ENCODE measurements at regions not wholly inside any gene's neighbourhood (a gene's known extent, or its start where the extent isn't known, plus 50 kb on each side); places are given as distances from the start of the nearest gene placed in this dataset.

- TF ChIP-seq, protein P1, sequence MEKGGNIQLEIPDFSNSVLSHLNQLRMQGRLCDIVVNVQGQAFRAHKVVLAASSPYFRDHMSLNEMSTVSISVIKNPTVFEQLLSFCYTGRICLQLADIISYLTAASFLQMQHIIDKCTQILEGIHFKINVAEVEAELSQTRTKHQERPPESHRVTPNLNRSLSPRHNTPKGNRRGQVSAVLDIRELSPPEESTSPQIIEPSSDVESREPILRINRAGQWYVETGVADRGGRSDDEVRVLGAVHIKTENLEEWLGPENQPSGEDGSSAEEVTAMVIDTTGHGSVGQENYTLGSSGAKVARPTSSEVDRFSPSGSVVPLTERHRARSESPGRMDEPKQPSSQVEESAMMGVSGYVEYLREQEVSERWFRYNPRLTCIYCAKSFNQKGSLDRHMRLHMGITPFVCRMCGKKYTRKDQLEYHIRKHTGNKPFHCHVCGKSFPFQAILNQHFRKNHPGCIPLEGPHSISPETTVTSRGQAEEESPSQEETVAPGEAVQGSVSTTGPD (CRISPR knock-in tag; IDR thresholded peaks at IDR 0.05) = no peak
- TF ChIP-seq ZNF34 (CRISPR knock-in tag; IDR thresholded peaks at IDR 0.05; ENCODE audit: borderline replicate concordance) (no peak), CREM (IDR thresholded peaks at IDR 0.05) (no peak), CREM (CRISPR knock-in tag; IDR thresholded peaks at IDR 0.05) (no peak)
- Histone ChIP-seq H3K27me3 (ENCODE audit: control insufficient read depth in 1 of 2, insufficient read depth in 2 of 2, low read length in 2 of 2) (peaks cover 0 to 11% of the 10 kb centered on the region in 2 experiments; a peak in 3 of 5 replicates), H2AFZ (ENCODE audit: low read length) (no peak overlapping the region), H3K9me3 (ENCODE audit: low read length) (no peaks in the 10 kb centered on the region), H3K79me2 (ENCODE audit: insufficient read depth, low read length) (no peaks in the 10 kb centered on the region), H3K9ac (ENCODE audit: insufficient read depth, low read depth, low read length) (no peak overlapping the region), H3K4me1 (ENCODE audit: insufficient read depth, low read length) (no peaks in the 10 kb centered on the region), H3K27ac (ENCODE audit: extremely low read length, insufficient read depth, low read length) (no peak overlapping the region), H3K4me2 (ENCODE audit: low read depth, low read length) (no peak overlapping the region), H4K20me1 (ENCODE audit: insufficient read depth, low read length) (no peaks in the 10 kb centered on the region), H3K4me3 (replicated peaks in 1 of 3; ENCODE audit: insufficient read depth in 1 of 3, low read depth in 2 of 3, low read length in 3 of 3) (no peak overlapping the region), H3K36me3 (replicated peaks in 1 of 2; ENCODE audit: control insufficient read depth in 1 of 2, insufficient read depth in 2 of 2, low read length in 2 of 2) (no peaks in the 10 kb centered on the region)
- ATAC-seq (no peak), FAIRE-seq (no peak), DNase-seq (ENCODE audit: low spot score) (no peak)
- intact Hi-C loops (cut with micrococcal nuclease; ENCODE audit: unreplicated experiment) (no loop called here), in situ Hi-C loops (cut with HindIII; ENCODE audit: extremely low pct_ligation_motif_present, low pct_unique_long_range_greater_than_20kb) (no loop called here)
- ChIA-PET POLR2A (no interaction called here), CTCF (ENCODE audit: low intra/inter-chr PET ratio, low total read pairs) (no interaction called here)
- BruUV-seq (replicated peaks) = no TSS peak
- 0% methylated on average over 1 of the region's 1 CpG for WGBS (ENCODE audit: low lambda C conversion rate)
Measured at GRCh38 chr12:76268267-76268666, 79.9 kb downstream of the BBS10 start.

- DNase-seq (ENCODE audit: low spot score) (no peak), FAIRE-seq (no peak), ATAC-seq (no peak)
- H3K4me1 ChIP-seq (ENCODE audit: insufficient read depth, low read length) = no peaks in the 10 kb centered on the region
- no peak overlapping the region for H3K27ac ChIP-seq (ENCODE audit: extremely low read length, insufficient read depth, low read length)
- CTCF ChIA-PET (ENCODE audit: low intra/inter-chr PET ratio, low total read pairs) = no interaction called here
- H3K4me3 ChIP-seq (replicated peaks in 1 of 3; ENCODE audit: insufficient read depth in 1 of 3, low read depth in 2 of 3, low read length in 3 of 3) = no peak overlapping the region
- H3K27me3 ChIP-seq (ENCODE audit: control insufficient read depth in 1 of 2, insufficient read depth in 2 of 2, low read length in 2 of 2) = peaks cover 0 to 4% of the 10 kb centered on the region in 2 experiments; a peak in 3 of 5 replicates
- no peak for TF ChIP-seq ZSCAN20 (CRISPR knock-in tag; IDR thresholded peaks at IDR 0.05; ENCODE audit: borderline replicate concordance)
- TF ChIP-seq, protein P2, sequence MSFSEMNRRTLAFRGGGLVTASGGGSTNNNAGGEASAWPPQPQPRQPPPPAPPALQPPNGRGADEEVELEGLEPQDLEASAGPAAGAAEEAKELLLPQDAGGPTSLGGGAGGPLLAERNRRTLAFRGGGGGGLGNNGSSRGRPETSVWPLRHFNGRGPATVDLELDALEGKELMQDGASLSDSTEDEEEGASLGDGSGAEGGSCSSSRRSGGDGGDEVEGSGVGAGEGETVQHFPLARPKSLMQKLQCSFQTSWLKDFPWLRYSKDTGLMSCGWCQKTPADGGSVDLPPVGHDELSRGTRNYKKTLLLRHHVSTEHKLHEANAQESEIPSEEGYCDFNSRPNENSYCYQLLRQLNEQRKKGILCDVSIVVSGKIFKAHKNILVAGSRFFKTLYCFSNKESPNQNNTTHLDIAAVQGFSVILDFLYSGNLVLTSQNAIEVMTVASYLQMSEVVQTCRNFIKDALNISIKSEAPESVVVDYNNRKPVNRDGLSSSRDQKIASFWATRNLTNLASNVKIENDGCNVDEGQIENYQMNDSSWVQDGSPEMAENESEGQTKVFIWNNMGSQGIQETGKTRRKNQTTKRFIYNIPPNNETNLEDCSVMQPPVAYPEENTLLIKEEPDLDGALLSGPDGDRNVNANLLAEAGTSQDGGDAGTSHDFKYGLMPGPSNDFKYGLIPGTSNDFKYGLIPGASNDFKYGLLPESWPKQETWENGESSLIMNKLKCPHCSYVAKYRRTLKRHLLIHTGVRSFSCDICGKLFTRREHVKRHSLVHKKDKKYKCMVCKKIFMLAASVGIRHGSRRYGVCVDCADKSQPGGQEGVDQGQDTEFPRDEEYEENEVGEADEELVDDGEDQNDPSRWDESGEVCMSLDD (CRISPR knock-in tag; IDR thresholded peaks at IDR 0.05; ENCODE audit: borderline replicate concordance) = no peak
- no peak for TF ChIP-seq ZFAT (CRISPR knock-in tag; conservative IDR thresholded peaks at IDR 0.05)
- no peaks in the 10 kb centered on the region for H3K9me3 ChIP-seq (ENCODE audit: low read length)
- H3K4me2 ChIP-seq (ENCODE audit: low read depth, low read length) = no peak overlapping the region
- BruUV-seq (replicated peaks) = no TSS peak
- intact Hi-C loops (cut with micrococcal nuclease; ENCODE audit: unreplicated experiment) = loop anchor here (2.0 kb wide), 1 partner anchor 58 kb away; no protein-coding TSS in a partner anchor
- POLR2A ChIA-PET = no interaction called here
- H2AFZ ChIP-seq (ENCODE audit: low read length) = no peak overlapping the region
- H4K20me1 ChIP-seq (ENCODE audit: insufficient read depth, low read length) = no peaks in the 10 kb centered on the region
- in situ Hi-C loops (cut with HindIII; ENCODE audit: extremely low pct_ligation_motif_present, low pct_unique_long_range_greater_than_20kb) = no loop called here
- no peaks in the 10 kb centered on the region for H3K79me2 ChIP-seq (ENCODE audit: insufficient read depth, low read length)
- WGBS (ENCODE audit: low lambda C conversion rate) = 0% methylated on average over 1 of the region's 2 CpGs
- H3K9ac ChIP-seq (ENCODE audit: insufficient read depth, low read depth, low read length) = no peak overlapping the region
- H3K36me3 ChIP-seq (replicated peaks in 1 of 2; ENCODE audit: control insufficient read depth in 1 of 2, insufficient read depth in 2 of 2, low read length in 2 of 2) = no peaks in the 10 kb centered on the region
Measured at GRCh38 chr12:76266797-76267196, 81.4 kb downstream of the BBS10 start.
